ENCODE measurements at regions not wholly inside any gene's neighbourhood (a gene's known extent, or its start where the extent isn't known, plus 50 kb on each side); places are given as distances from the start of the nearest gene placed in this dataset.

GRCh38 chr11:114987186-114987760 is 308.9 kb downstream of the NXPE2 start:
- POLR2A ChIA-PET = no interaction called here
- DNase-seq (ENCODE audit: low spot score) (no peak), ATAC-seq (no peak)
- TF ChIP-seq, protein P1, sequence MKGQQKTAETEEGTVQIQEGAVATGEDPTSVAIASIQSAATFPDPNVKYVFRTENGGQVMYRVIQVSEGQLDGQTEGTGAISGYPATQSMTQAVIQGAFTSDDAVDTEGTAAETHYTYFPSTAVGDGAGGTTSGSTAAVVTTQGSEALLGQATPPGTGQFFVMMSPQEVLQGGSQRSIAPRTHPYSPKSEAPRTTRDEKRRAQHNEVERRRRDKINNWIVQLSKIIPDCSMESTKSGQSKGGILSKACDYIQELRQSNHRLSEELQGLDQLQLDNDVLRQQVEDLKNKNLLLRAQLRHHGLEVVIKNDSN (CRISPR knock-in tag; IDR thresholded peaks at IDR 0.05) = no peak
- TF ChIP-seq SMAD3 (CRISPR knock-in tag; IDR thresholded peaks at IDR 0.05; ENCODE audit: borderline replicate concordance) (no peak), FOXP1 (CRISPR knock-in tag; IDR thresholded peaks at IDR 0.05; ENCODE audit: borderline replicate concordance) (no peak), RELA (CRISPR knock-in tag; IDR thresholded peaks at IDR 0.05; ENCODE audit: borderline replicate concordance) (no peak), JUN (CRISPR knock-in tag; IDR thresholded peaks at IDR 0.05) (no peak)
- TF ChIP-seq, protein P2, sequence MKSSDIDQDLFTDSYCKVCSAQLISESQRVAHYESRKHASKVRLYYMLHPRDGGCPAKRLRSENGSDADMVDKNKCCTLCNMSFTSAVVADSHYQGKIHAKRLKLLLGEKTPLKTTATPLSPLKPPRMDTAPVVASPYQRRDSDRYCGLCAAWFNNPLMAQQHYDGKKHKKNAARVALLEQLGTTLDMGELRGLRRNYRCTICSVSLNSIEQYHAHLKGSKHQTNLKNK (CRISPR knock-in tag; IDR thresholded peaks at IDR 0.05) = no peak
- Mint-ChIP-seq H3K4me3 (no peak overlapping the region), H3K9me3 (no peaks in the 10 kb centered on the region), H3K27me3 (ENCODE audit: low read depth) (no peaks in the 10 kb centered on the region; the same call in 1 of the 2 replicates), H3K36me3 (no peaks in the 10 kb centered on the region), H3K4me1 (peaks cover 4% of the 10 kb centered on the region; the same call in 1 of the 2 replicates), H3K27ac (no peak overlapping the region)
- CTCF ChIA-PET = no interaction called here

GRCh38 chr11:114988644-114989043 is 310.3 kb downstream of the NXPE2 start:
- POLR2A ChIA-PET = no interaction called here
- no peak for TF ChIP-seq ZNF423 (CRISPR knock-in tag; IDR thresholded peaks at IDR 0.05)
- no peak for TF ChIP-seq ESRRA (CRISPR knock-in tag; IDR thresholded peaks at IDR 0.05; ENCODE audit: borderline replicate concordance)
- no peak for TF ChIP-seq STAT6 (CRISPR knock-in tag; conservative IDR thresholded peaks at IDR 0.05; ENCODE audit: low read depth)
- no peak for TF ChIP-seq FOXP4 (CRISPR knock-in tag; IDR thresholded peaks at IDR 0.05)
- no peak for TF ChIP-seq FOXP1 (CRISPR knock-in tag; IDR thresholded peaks at IDR 0.05; ENCODE audit: borderline replicate concordance)
- TF ChIP-seq SMAD4 (CRISPR knock-in tag; IDR thresholded peaks at IDR 0.05) = no peak
- TF ChIP-seq NFE2L1 (CRISPR knock-in tag; IDR thresholded peaks at IDR 0.05) = no peak
- TF ChIP-seq, protein P3, sequence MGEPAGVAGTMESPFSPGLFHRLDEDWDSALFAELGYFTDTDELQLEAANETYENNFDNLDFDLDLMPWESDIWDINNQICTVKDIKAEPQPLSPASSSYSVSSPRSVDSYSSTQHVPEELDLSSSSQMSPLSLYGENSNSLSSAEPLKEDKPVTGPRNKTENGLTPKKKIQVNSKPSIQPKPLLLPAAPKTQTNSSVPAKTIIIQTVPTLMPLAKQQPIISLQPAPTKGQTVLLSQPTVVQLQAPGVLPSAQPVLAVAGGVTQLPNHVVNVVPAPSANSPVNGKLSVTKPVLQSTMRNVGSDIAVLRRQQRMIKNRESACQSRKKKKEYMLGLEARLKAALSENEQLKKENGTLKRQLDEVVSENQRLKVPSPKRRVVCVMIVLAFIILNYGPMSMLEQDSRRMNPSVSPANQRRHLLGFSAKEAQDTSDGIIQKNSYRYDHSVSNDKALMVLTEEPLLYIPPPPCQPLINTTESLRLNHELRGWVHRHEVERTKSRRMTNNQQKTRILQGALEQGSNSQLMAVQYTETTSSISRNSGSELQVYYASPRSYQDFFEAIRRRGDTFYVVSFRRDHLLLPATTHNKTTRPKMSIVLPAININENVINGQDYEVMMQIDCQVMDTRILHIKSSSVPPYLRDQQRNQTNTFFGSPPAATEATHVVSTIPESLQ (CRISPR knock-in tag; IDR thresholded peaks at IDR 0.05) = no peak
- TF ChIP-seq HMGA2 (CRISPR knock-in tag; IDR thresholded peaks at IDR 0.05) = no peak
- no peak for TF ChIP-seq JUN (CRISPR knock-in tag; IDR thresholded peaks at IDR 0.05)
- TF ChIP-seq, protein P4, sequence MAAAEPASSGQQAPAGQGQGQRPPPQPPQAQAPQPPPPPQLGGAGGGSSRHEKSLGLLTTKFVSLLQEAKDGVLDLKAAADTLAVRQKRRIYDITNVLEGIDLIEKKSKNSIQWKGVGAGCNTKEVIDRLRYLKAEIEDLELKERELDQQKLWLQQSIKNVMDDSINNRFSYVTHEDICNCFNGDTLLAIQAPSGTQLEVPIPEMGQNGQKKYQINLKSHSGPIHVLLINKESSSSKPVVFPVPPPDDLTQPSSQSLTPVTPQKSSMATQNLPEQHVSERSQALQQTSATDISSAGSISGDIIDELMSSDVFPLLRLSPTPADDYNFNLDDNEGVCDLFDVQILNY (CRISPR knock-in tag; IDR thresholded peaks at IDR 0.05) = no peak
- TF ChIP-seq ZNF425 (CRISPR knock-in tag; conservative IDR thresholded peaks at IDR 0.05) = no peak
- no peak for TF ChIP-seq ATF1 (CRISPR knock-in tag; IDR thresholded peaks at IDR 0.05)
- no peak for TF ChIP-seq CBFB (CRISPR knock-in tag; IDR thresholded peaks at IDR 0.05; ENCODE audit: low read depth)
- TF ChIP-seq SP1 (CRISPR knock-in tag; conservative IDR thresholded peaks at IDR 0.05) = no peak
- no peak for TF ChIP-seq SOX15 (CRISPR knock-in tag; IDR thresholded peaks at IDR 0.05)
- CTCF ChIA-PET = no interaction called here
- Mint-ChIP-seq H3K4me1 (peaks cover 4% of the 10 kb centered on the region; the same call in 1 of the 2 replicates), H3K27ac (no peak overlapping the region), H3K36me3 (no peaks in the 10 kb centered on the region), H3K4me3 (no peak overlapping the region), H3K9me3 (no peaks in the 10 kb centered on the region), H3K27me3 (ENCODE audit: low read depth) (no peaks in the 10 kb centered on the region; the same call in 1 of the 2 replicates)
- ATAC-seq (no peak), DNase-seq (ENCODE audit: low spot score) (no peak)

All from WTC11 (cell line).